Activated CD8-positive, alpha-beta T cell treated with anti-CD3 and anti-CD28 coated beads for 36 hours (primary cell): ENCODE measurements at regions not wholly inside any gene's neighbourhood (a gene's known extent, or its start where the extent isn't known, plus 50 kb on each side); places are given as distances from the start of the nearest gene placed in this dataset.

Experiments
- ATAC-seq: fragments of 200-7000 bp; cut with Tn5 transposase; one replicate; pipeline ENCODE4 v1.10.0; 2021; ENCODE audit warnings: mild to moderate bottlenecking, moderate library complexity
- CTCF ChIA-PET: fragments of 350-600 bp; sonication (Branson Sonifier 250); formaldehyde crosslinking; loops from one replicate; lab custom pipeline; 2021; ENCODE audit warnings: antibody characterized with exemption; lab: Charles Lee
- POLR2A ChIA-PET: fragments of 350-600 bp; sonication (Branson Sonifier 250); formaldehyde crosslinking; loops from one replicate; lab custom pipeline; 2021; ENCODE audit warnings: antibody characterized with exemption; lab: Charles Lee
- DNase-seq: peaks from one replicate; pipeline ENCODE4 v3.0.0-alpha.2; 2020
- H3K27ac Mint-ChIP-seq: one replicate; pipeline ENCODE4 v1.8.0; 2021; ENCODE audit warnings: mild to moderate bottlenecking, mixed read lengths
- H3K27me3 Mint-ChIP-seq: one replicate; pipeline ENCODE4 v1.8.0; 2021; ENCODE audit warnings: mixed read lengths
- H3K36me3 Mint-ChIP-seq: one replicate; pipeline ENCODE4 v1.8.0; 2021; ENCODE audit warnings: low read depth, mixed read lengths
- H3K4me1 Mint-ChIP-seq: one replicate; pipeline ENCODE4 v1.8.0; 2021; ENCODE audit warnings: low read depth, mixed read lengths
- H3K4me3 Mint-ChIP-seq: one replicate; pipeline ENCODE4 v1.8.0; 2021; ENCODE audit warnings: mild to moderate bottlenecking, moderate library complexity, mixed read lengths
- H3K9me3 Mint-ChIP-seq: one replicate; pipeline ENCODE4 v1.8.0; 2021; ENCODE audit warnings: mixed read lengths
- intact Hi-C: fragments of 100-400 bp; cut with micrococcal nuclease; formaldehyde crosslinking; loops from one replicate; pipeline ENCODE4 v1.10.0; 2022
- TF ChIP-seq, protein P1 (sequence below): fragments of 200-600 bp; IDR thresholded peaks from one replicate; pipeline ENCODE4 v1.8.0; 2022; ENCODE audit warnings: antibody characterized with exemption, mild to moderate bottlenecking

DNA sequence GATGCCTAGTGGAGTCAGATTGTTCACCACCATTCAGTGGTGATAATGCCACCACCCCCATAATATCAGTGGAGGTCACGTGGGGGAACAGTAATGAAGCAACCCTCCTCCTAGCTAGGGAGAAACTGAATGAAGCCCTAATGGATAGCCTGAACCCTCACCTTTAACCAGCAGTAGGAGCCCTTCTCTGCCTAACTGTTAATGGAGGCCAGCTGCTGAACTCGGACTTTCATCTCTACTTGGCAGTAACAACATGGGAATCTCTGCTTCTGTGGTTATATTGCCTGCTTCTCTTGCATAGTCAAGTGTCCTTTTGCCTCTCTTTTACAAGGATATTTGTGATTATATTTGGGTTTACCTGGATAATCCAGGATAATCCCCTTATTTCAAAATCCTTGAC lies 1097.9 kb downstream of the REEP3 start:
- TF ChIP-seq, protein P1, sequence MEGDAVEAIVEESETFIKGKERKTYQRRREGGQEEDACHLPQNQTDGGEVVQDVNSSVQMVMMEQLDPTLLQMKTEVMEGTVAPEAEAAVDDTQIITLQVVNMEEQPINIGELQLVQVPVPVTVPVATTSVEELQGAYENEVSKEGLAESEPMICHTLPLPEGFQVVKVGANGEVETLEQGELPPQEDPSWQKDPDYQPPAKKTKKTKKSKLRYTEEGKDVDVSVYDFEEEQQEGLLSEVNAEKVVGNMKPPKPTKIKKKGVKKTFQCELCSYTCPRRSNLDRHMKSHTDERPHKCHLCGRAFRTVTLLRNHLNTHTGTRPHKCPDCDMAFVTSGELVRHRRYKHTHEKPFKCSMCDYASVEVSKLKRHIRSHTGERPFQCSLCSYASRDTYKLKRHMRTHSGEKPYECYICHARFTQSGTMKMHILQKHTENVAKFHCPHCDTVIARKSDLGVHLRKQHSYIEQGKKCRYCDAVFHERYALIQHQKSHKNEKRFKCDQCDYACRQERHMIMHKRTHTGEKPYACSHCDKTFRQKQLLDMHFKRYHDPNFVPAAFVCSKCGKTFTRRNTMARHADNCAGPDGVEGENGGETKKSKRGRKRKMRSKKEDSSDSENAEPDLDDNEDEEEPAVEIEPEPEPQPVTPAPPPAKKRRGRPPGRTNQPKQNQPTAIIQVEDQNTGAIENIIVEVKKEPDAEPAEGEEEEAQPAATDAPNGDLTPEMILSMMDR, result no peak
- Mint-ChIP-seq H3K27me3 (no peaks in the 10 kb centered on the region), H3K9me3 (peaks cover 1% of the 10 kb centered on the region), H3K27ac (no peak overlapping the region), H3K4me1 (no peaks in the 10 kb centered on the region), H3K36me3 (no peaks in the 10 kb centered on the region), H3K4me3 (no peak overlapping the region)
- intact Hi-C loops, result no loop called here
- POLR2A ChIA-PET, result no interaction called here
- DNase-seq (no peak), ATAC-seq (no peak)
- CTCF ChIA-PET, result no interaction called here

DNA sequence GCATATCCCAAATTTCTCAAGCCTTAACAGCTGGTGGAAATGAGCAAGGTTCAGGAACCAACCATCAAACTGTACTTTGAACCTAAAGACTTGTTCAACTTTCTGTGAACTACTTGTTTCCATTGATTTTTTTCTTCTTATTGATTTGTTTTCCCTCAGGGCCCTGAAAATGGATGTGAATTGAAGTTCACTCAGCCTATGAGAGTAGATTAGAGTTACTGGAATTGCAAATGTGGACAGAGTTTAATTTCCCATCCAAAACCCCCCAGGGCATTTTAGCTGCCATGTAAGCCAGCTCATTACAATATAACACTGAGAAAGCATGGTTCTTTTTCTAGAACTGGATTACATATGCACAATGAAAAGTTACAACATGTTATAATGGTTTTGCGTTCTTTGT lies 1105.7 kb downstream of the REEP3 start:
- ChIA-PET POLR2A (no interaction called here), CTCF (no interaction called here)
- Mint-ChIP-seq H3K4me1 (no peaks in the 10 kb centered on the region), H3K9me3 (peaks cover 6% of the 10 kb centered on the region), H3K27me3 (no peaks in the 10 kb centered on the region), H3K27ac (no peak overlapping the region), H3K4me3 (no peak overlapping the region), H3K36me3 (no peaks in the 10 kb centered on the region)
- TF ChIP-seq, protein P1, result no peak
- DNase-seq, result no peak
- no peak for ATAC-seq
- intact Hi-C loops, result no loop called here

DNA sequence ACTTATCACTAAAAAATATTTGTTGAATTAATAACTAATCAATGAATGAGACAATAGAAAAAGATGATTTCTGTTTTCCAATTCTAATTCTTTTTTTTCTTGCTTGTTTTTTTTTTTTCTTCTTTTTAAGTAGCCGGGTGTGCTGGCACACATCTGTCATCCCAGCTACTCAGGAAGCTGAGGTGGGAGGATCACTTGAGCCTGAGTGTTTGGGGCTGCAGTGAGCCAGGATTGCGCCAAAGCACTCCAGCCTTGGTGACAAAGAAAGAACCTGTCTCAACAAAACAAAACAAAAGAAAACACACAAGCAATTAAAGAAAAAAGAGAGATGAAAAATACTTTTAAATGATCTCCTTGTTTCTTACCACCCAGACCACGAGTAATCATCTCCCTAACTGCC lies 1109.3 kb downstream of the REEP3 start:
- TF ChIP-seq, protein P1, result no peak
- ChIA-PET CTCF (no interaction called here), POLR2A (no interaction called here)
- intact Hi-C loops, result no loop called here
- no peaks in the 10 kb centered on the region for H3K27me3 Mint-ChIP-seq
- no peaks in the 10 kb centered on the region for H3K36me3 Mint-ChIP-seq
- no peaks in the 10 kb centered on the region for H3K4me1 Mint-ChIP-seq
- no peak overlapping the region for H3K27ac Mint-ChIP-seq
- H3K4me3 Mint-ChIP-seq, result no peak overlapping the region
- ATAC-seq, result no peak
- H3K9me3 Mint-ChIP-seq, result peaks cover 6% of the 10 kb centered on the region
- DNase-seq, result no peak

DNA sequence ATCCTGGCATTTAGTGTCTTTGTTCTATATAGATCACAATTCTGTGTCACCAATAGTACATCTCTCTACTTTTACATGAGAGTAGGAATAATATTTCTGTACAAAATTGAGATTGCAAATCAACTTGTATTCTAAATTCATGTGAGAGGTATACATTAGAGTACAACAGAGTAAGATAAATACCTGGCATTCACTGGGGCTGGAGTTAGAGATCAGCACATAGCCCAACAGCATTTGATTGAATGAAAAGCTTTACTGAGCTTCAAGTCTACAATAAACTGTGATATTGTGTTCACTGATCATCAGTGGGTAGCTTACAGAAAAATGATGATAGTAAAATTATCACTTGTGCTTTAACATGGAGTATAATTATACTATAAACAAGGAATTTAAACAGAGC lies 1114.7 kb downstream of the REEP3 start:
- Mint-ChIP-seq H3K27ac (no peak overlapping the region), H3K27me3 (no peaks in the 10 kb centered on the region), H3K4me1 (no peaks in the 10 kb centered on the region), H3K36me3 (no peaks in the 10 kb centered on the region), H3K4me3 (no peak overlapping the region), H3K9me3 (no peaks in the 10 kb centered on the region)
- TF ChIP-seq, protein P1, result no peak
- DNase-seq, result no peak
- intact Hi-C loops, result no loop called here
- POLR2A ChIA-PET, result no interaction called here
- ATAC-seq, result no peak
- CTCF ChIA-PET, result no interaction called here

DNA sequence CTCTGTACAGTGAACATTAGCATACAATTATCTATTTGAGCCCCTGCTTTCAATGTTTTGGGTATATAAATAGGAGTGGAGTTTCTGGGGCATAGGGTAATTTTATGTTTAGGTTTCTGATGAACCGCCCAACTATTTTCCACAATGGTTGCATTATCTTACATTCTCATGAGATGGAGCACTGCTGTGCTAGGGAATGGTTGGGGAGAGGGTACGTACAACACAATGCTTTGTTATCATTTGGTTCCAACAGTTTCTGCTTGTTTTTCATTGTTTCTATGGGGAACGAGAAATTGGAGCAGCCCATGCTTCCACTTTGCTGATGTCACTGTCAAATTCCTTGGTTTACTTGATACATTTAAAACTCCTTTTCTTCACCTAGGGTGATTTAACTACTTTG lies 1115.3 kb downstream of the REEP3 start:
- no peaks in the 10 kb centered on the region for H3K36me3 Mint-ChIP-seq
- intact Hi-C loops, result no loop called here
- ChIA-PET CTCF (no interaction called here), POLR2A (no interaction called here)
- no peak overlapping the region for H3K27ac Mint-ChIP-seq
- ATAC-seq (no peak), DNase-seq (no peak)
- H3K4me1 Mint-ChIP-seq, result no peaks in the 10 kb centered on the region
- peaks cover 1% of the 10 kb centered on the region for H3K9me3 Mint-ChIP-seq
- no peak overlapping the region for H3K4me3 Mint-ChIP-seq
- no peaks in the 10 kb centered on the region for H3K27me3 Mint-ChIP-seq
- TF ChIP-seq, protein P1, result no peak
